Spleen (tissue), 7 donors: ENCODE measurements at regions not wholly inside any gene's neighbourhood (a gene's known extent, or its start where the extent isn't known, plus 50 kb on each side); places are given as distances from the start of the nearest gene placed in this dataset.
"Not testable (repeated sequence)": the region's sequence is repeated elsewhere in the genome, so short reads cannot be mapped to it uniquely, and the experiment has no call there.

Source experiments
- POLR2A ChIP-seq, 3 donors: fragments of 450-650 bp; IDR thresholded peaks; one replicate each; pipeline ENCODE4 v1.5.1; 2017; ENCODE audit warnings: antibody characterized with exemption in 3 of 3, mild to moderate bottlenecking in 1 of 3
- TF ChIP-seq, protein P1 (sequence below), 11 experiments: fragments of 200-600 bp in 7 of 11; fragments of 450-650 bp in 4 of 11; sonication (generic) in 4 of 11; IDR thresholded peaks in 8 of 11; conservative IDR thresholded peaks in 3 of 11; 1 replicate in 7 of 11; 2 replicates in 4 of 11; pipeline versions ENCODE4 v1.4.0 to v1.8.0; 2016 to 2021; ENCODE audit warnings: antibody characterized with exemption in 11 of 11, inconsistent platforms in 4 of 11, mild to moderate bottlenecking in 1 of 11
- donor health status: DM: no; HTN: no; CAD: no; lungs with moderate emphysema.
- donor health status: DM: no; HTN: no; CAD: no.
- donor health status: DM: no; HTN: no; CAD: no.

DNA sequence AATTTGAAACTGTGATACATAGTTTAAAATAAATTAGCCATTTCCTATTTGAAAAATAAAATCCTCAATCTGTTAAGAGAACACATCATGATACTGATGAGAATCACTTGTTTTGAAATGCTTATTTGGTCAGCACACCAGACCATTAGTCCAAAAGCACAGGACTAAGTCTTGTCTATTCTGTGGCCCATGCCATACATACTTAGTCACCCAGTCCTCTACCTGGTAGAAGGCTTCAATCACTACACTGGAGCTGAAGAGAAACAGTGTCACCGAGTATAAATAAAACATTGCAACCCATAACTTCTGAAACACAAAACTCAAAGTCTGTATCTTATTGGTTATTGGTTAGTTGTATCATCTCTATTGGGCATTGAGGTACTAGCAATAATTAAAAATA is 51.6 kb upstream of the LYSMD4 start:
- TF ChIP-seq, protein P1, sequence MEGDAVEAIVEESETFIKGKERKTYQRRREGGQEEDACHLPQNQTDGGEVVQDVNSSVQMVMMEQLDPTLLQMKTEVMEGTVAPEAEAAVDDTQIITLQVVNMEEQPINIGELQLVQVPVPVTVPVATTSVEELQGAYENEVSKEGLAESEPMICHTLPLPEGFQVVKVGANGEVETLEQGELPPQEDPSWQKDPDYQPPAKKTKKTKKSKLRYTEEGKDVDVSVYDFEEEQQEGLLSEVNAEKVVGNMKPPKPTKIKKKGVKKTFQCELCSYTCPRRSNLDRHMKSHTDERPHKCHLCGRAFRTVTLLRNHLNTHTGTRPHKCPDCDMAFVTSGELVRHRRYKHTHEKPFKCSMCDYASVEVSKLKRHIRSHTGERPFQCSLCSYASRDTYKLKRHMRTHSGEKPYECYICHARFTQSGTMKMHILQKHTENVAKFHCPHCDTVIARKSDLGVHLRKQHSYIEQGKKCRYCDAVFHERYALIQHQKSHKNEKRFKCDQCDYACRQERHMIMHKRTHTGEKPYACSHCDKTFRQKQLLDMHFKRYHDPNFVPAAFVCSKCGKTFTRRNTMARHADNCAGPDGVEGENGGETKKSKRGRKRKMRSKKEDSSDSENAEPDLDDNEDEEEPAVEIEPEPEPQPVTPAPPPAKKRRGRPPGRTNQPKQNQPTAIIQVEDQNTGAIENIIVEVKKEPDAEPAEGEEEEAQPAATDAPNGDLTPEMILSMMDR (IDR thresholded peaks at IDR 0.05 in 8 of 11, conservative IDR thresholded peaks at IDR 0.05 in 3 of 11) = not testable (repeated sequence)
- TF ChIP-seq POLR2A (IDR thresholded peaks at IDR 0.05) = not testable (repeated sequence)
